IMR-90 (cell line): ENCODE measurements at regions not wholly inside any gene's neighbourhood (a gene's known extent, or its start where the extent isn't known, plus 50 kb on each side); places are given as distances from the start of the nearest gene placed in this dataset.

Experiments used
- MAFK ChIP-seq: IDR thresholded peaks from 2 replicates; pipeline ENCODE4 v1.6.1; 2012; ENCODE audit warnings: low read depth, low read length, improper control_type of control experiment
- POLR2A ChIP-seq: IDR thresholded peaks from 2 replicates; pipeline ENCODE4 v1.6.1; 2012; ENCODE audit warnings: mild to moderate bottlenecking, low read depth, low read length
- RAD21 ChIP-seq: IDR thresholded peaks from 2 replicates; pipeline ENCODE4 v1.6.1; 2012; ENCODE audit warnings: low read length, improper control_type of control experiment
- RFX5 ChIP-seq: IDR thresholded peaks from 2 replicates; pipeline ENCODE4 v1.8.0; 2012; ENCODE audit warnings: low read depth, mild to moderate bottlenecking, low read length, moderate library complexity
- TF ChIP-seq, protein P1 (sequence below): conservative IDR thresholded peaks from 2 replicates; pipeline ENCODE4 v1.5.1; 2012; ENCODE audit warnings: mild to moderate bottlenecking, low read depth, low read length, improper control_type of control experiment

DNA sequence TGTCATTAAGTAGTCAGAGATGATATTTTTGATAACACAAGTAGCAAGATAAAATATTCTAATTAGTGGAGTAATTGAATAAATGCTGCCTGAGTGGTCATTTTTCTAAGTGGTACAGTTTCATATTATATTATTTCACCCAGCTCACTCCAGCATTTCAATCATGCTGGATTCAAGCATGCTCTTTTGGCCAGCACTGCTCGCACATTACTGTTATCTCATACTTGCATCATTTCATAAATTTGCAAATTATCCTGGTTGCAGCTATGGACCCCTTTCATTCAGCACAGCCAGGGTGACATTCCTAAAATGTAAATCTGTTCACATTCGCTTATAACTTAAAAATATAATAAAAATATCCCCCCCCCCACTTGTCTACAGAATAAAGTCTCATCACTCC is 520.8 kb upstream of the CYLC2 start:
- TF ChIP-seq, protein P1, sequence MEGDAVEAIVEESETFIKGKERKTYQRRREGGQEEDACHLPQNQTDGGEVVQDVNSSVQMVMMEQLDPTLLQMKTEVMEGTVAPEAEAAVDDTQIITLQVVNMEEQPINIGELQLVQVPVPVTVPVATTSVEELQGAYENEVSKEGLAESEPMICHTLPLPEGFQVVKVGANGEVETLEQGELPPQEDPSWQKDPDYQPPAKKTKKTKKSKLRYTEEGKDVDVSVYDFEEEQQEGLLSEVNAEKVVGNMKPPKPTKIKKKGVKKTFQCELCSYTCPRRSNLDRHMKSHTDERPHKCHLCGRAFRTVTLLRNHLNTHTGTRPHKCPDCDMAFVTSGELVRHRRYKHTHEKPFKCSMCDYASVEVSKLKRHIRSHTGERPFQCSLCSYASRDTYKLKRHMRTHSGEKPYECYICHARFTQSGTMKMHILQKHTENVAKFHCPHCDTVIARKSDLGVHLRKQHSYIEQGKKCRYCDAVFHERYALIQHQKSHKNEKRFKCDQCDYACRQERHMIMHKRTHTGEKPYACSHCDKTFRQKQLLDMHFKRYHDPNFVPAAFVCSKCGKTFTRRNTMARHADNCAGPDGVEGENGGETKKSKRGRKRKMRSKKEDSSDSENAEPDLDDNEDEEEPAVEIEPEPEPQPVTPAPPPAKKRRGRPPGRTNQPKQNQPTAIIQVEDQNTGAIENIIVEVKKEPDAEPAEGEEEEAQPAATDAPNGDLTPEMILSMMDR = no peak
- no peak for TF ChIP-seq POLR2A
- no peak for TF ChIP-seq RFX5
- no peak for TF ChIP-seq MAFK
- TF ChIP-seq RAD21 = no peak
